ENCODE measurements at regions not wholly inside any gene's neighbourhood (a gene's known extent, or its start where the extent isn't known, plus 50 kb on each side); places are given as distances from the start of the nearest gene placed in this dataset.

DNA sequence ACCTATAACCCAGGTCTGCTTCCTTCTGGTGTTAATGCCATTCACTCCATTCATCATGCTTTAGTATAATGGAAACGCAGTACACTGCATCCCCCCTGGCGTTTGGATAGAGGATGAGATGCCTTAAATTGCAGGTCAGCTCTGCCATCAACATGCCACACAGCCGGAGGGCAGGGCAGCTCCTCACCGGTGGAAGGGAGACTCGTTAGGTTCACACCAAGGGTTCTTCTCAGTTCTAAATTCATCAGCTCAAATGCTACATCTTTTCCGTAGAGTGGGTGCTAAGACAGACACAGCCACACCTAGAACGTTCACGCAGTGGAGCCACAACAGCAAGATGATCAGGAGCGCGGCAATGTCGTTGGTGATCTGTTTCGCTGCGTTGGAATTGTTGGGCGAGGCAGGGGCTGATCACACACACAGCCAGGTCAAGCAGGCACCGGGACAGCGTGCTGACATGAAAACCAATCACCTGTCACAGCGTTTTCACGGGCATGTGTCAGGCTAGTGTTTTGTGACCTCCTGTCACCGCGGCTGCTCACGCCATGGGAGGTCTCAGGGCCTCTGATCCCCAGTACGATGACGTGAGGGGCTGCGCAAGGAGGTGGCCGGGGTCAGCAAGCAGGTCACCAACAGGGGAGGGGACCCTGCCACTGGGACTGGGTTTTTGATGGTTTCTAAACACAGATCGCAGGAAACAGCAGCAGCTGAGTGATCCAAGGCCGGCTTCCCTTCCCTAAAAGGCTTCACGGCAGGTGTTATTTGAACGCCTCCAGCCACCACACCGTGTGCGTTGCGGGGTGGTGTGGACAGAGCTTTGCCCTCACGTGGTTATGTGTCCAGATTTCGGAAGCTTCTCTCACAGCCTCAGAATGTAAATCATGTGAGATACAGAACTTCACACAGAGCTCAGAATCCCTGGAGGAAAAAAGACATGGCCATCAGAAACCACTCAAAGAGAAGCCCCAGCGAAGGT lies 94.3 kb upstream of the IRS2 start:
- DNase-seq = no peak

DNA sequence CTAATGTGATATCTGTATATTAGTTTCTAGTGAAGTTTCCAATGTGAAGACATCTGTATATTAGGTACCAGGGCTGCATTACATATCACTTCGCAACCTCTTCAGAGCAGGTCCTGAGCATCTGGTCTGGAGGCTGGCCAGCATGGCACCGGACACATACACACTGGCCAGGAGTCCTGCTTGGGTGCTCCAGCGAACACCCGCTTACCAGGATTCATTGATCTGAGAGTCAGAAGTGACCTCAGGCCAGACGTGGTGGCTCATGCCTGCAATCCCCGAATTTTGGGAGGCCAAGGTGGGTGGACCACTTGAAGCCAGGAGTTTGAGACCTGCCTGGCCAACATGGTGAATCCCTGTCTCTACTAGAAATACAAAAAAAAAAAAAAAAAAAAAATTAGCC lies 93.0 kb upstream of the IRS2 start:
- DNase-seq = no peak

DNA sequence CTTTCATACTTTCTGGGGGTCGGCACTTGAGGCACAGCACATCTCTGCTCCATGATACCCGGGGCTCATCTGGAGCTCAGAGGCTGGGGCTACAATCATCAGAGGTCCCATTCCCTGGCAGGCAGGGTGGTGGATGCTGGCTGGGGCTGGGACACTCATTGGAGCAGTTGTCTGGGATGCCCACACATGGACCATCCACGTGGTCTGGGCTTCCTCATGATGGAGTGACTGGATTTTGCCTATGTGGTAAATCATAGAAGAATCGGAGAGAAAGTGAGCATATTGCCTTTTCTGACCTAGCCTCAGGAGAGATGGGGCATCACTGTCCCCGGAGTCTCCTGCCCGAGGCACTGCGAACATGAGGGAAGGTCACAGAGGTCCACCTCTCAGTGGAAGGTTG lies 91.4 kb upstream of the IRS2 start:
- DNase-seq = no peak

DNA sequence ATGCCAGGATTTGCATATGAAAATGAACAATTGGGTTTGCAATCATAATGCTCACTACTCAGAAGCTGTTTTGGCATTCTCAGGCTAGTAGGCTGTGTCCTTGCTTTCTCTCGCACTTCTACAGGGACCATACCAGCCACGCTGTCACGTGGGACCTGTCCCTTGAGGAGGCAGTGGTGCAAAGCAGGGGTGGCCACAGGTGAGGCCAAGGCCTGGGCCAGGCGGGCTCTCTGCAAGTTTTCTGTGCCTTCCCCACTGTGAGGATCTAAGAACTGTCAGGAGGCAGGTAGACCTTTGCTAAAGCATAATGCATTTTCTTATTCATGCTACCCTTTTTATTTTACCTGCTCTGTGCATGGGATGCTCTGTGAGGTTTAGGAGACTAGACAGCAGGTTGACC lies 89.4 kb upstream of the IRS2 start:
- DNase-seq = no peak

DNA sequence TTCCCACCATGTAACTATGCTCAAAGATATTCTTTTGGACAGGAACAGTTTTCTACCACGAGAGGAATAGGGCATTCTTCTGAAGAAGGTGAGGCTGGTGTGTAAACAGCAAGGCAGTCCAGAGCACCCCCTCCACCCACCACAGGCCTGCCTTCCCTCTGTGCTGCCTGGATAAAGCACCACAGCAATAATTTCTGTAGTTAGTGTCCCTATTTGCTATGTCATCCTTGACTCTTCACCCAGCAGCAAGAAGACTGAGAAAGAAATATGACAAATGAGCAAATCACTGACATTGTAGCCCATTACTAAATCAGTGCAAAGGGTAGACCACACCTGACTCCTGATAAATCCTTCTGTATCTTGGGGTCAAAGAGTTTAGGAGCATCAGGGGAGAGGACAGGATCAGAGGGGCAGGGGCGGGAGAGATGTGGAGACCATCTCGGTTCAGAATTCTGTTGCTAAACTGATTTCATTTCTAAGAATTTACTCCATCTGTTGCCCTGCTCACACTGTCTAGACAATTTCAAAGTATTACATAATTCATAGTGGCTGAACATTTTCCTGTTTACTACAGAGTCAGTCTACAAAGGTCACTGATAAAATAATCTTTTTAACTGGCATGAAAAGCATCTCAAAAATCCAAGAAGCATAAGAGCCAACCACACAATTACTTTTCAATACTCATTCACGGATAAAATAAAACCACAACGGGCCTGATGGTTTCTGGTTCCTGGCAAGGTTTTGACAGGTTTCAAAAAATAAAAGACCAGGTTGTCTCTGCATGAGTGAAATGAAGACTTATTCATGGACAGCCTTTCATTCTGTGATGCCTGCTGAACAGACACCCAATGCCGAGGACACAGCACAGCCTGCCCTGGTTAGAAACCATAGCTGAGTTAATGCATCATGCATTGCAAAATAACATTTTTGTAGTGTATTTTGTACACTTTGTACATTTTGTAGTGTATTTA lies 88.4 kb upstream of the IRS2 start:
- DNase-seq = no peak

DNA sequence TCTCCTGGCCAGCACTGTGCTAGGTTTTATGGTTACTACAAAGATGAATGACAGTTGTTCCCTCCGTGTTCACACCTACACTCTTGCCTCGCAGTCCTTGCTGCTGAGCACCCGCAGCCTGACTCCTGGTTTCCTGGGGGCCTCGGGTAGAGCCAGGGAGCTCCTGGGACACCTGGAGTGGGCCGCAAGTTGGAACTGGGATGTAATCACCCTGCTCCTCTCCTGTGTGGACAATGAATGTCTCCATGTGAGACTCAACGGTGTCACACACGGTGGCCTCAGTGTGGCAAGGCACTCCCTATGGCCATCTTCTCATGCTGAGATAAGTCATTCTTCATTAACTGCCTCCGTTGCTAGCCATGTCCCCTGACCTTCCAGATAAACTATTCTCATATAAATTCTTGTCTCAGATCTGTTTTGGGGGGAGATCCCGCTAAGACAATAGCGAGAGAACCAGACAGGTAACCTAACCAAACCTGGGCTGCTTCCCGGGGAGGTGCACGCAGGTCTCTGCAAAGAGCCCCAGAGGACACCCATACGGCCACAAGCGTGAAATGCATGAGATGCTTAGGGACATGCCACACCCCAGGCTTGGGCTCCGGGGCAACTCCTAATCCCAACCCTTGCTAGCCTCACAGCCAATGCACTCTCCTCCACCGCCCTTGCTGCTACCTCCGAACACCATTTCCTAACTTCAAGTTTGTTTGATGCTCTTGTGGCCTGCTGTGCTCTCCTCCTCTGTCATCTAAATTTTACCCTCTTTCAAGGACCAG lies 87.2 kb upstream of the IRS2 start:
- no peak for DNase-seq

DNA sequence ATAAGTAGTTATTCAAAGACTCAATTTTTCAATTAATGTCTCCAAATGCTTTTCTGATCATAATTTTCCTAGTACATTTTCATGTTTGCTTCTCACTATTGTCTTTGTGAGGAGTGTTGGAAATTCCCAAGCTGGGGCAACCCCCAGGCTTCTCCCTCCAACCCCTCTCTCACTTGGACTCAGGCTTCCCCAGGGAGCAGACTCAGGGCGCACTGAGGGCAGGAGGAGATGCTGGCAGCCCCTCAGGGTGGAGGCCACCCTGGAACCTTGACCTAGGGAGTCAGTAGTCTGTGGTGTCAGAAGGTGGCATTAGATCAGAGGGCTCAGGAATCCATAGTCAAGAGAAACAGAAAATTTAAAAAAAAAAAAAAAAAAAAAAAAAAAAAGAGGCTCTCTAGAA lies 86.5 kb upstream of the IRS2 start:
- DNase-seq = no peak

DNA sequence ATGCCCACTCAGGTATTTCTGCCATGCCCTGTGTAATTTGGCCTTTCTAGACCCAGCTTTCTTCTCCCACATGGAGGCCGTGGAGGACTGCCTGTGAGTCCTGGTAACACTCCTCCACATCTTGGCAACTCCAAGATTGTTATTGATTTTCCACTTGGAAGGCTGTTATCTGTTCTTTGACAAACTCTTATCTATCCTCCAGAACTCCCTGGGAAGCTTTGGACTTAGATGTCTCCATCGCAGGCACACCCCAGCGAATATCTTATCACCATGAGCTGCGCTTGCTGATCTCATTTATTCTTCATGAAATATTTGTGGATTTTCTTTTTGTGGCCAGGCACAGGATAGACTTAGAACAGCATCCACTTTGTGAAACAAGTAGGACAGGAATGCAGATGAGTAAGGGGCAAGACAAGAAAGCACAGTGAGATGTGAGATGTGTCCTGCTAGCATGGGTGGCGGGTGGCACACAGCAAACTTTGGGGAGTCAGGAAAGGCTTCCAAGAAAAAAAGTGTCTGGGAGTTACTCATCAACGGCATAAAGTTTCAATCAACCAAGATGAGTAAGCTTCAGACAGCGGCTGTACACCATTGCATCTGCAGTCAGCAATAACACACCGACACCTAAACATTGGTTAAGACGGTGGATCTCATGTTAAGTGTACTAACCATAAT lies 84.5 kb upstream of the IRS2 start:
- DNase-seq = no peak

DNA sequence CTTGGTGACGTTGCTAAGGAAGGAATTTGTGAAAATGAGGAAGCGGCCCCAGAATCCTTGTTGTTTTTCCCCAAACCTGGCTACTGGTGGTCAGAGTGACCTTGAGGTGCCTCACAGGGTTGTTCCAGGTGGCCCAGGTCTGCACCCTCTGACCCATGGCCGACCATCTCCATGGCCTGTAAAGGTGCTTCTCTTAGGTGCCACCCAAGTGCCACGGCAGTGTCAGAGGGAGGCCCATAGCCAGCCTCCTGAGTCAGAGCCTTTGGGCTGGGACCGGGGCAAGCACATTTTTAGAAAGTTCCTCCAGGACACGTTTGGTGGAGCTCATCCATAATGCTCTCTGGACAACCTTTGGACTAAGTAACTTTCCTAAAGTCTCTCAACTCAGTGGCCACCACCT lies 83.9 kb upstream of the IRS2 start:
- DNase-seq = no peak

DNA sequence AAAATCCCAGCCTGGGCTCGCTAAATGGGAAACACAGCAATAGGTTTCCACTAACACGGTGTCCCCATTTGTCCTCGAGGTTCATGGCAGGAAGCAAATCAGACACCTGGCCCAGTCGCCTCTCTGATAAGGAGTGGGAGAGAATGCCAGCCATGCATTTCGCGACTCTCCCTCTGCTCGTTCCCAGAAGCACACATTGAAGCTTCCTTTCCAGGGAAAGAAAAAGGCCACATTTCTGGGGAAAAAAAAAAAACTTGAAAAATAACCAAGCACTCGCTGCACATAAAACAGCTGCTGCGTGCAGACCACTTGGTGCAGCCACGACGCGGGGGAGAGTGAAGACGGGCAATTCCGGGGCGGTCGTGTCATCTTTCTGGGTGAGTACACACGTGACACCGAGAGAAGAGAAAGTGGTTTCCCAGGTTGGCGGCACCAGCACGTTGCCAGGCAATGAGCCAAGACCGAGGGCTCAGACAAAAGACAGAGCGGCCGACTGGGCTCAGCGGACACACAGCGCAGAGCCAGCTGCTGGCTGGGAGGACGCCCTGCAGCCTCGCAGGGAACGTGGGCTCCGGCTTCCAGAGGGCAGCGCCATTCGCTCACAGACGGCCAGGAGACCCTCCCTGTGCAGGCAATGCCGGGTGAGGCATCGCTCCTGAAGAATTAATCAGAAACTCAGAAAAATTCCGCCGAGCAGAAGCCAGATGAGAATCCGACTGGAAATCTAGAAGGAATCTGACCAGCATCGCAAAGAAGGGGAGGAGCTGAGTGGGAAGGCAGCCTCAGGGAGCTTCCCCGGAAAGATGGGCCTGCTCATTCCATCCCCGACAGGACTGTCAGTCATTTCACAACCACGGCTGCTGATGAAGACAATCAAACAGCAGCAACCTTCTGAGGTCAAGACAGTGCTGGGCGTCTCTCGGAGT lies 83.2 kb upstream of the IRS2 start:
- DNase-seq = peak in 1 of 2 donors; percentile 37

DNA sequence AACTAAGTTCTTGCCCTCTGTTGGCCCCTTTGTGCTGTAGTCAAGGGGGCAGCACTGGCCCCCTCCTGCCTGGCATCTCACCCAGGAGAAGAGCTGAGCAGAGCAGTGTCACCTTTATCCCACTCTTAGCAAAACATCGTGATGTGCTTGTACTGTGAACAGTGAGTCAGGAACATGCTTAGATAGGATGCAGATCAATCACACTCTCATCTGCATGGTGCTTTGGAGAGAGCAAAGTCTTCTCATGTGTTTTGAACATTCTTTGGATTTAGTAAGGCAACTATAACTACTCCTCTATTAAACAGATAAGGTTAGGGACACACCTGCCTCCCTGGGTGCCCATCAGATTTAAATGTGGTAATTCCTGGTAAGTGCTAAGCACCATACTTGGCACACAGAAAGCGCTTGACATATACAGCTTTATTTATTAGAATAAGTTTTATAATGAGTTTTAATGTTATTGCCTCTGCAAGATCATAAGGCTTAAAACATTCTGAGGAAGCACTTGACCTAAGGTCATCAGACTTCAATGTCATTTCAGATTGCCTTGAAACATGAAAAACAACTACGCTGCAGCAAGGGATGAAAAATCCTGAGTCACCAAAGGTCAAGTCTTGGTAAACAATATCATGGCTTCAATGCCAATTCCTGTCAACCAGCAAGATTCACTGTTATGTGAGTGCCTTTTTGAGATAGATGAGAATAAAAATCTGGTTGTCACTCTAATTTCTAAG lies 82.4 kb upstream of the IRS2 start:
- DNase-seq = no peak

DNA sequence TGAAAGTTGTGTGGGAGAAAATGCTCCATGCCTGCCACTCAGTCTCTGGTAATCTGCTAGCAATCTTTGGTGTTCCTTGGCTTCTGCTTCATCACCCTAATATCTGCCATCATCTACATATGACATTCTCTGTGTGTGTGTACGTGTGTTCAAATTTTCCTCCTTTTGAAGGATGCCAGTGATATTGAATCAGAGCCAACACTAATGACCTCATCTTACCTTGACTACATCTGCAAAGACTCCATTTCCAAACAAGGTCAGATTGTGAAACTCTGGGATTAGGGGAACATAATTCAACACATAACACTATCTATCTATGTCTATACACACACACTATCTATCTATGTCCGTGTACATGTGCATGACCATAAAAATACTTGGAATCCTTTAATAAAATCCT lies 81.4 kb upstream of the IRS2 start:
- DNase-seq = no peak

DNA sequence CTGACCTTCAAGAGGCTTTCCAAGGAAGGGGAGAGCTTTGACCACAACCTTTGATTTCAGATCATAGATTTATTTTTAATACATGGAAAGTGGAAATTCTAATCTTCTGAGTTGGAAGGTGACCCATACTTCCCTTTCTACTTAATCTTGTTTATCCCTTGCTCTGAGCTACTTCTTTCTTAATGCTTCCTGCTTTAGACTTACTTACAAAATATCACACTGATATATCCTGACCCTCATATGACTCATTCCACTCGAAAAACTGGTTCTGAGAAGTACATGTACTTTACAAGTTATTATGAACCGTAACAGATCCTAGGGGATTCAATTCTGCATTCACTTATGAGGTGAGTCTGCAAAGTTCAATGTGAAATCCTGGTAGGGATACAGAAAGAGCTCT lies 76.2 kb upstream of the IRS2 start:
- no peak for DNase-seq

DNA sequence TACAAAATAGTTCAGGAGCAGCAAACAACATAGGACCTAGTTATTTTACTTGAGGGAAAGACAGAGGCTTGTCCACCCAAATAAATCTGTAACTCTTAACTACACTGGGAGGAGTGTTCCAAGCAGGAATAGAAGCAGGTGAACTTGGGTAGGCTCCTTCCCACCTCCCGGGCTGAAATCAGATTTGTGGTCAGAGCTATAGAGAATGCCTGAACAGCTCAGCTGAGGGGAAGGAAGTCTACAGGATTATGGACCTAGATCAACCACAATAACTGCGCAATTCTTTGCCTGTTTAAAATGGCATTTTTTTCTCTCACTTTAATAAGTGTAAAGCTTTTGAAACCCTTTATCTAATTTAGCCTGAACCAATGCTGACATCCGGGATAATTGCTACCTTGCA lies 73.5 kb upstream of the IRS2 start:
- no peak for DNase-seq

DNA sequence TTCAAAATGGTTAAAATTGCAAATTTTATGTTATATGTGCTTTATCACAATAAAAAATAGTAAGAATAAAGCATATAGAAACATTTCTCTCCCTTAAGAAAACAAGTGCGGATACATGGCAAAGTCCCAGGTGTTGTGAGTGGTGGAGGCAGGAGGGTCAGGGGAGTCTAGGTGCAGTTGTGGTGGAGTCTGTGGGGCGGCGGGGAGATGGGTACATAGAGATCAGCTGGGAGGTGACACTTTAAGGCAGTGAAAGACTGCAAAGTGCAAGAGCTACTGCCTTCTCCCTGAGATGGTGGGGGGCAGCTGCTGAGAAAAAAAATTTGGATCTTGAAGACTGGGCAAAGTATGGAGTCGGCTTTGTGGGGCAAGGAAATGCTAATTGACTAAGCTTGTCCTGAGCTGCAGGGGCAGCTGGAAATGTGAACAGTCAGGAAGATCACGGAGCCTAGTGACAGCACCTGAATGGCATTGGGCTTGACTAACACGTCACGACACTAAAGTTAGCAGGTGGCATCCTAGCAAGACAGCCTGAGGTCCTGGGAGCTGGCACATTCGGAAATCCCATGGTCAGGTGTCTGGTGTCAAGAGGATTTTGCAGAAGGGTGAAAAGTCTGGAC lies 72.9 kb upstream of the IRS2 start:
- DNase-seq = no peak

DNA sequence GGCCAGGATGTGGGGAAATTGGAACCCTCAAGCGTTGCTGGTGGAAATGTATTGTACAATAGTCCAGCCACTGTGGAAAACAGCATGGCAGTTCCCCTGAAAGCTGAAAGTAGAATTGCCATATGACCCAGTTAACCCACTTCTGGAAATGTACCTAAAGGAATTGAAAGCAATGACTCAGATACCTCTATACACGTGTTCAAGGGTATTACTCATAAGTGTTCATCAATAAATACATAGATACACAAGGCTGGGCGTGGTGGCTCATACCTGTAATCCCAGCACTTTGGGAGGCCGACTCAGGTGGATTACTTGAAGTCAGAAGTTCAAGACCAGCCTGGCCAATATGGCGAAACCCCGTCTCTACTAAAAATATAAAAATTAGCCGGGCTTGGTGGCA lies 71.9 kb upstream of the IRS2 start:
- no peak for DNase-seq

DNA sequence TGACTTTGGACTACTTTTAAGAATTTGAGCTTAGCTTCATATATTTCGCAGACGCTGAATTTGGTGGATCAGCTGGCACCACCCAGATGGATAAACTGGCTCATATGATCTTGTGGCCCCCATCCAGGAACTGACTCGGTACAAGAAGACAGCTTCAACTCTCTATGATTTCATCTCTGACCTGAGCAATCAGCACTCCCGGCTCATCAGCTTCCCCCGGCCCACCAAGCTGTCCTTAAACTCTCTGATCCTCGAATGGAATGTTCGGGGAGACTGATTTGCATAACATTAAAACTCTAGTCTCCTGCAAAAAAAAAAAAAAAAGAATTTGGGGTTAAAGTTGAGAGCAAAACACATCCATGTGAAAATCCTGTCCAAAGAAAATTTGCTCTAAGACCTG lies 71.4 kb upstream of the IRS2 start:
- DNase-seq = no peak

DNA sequence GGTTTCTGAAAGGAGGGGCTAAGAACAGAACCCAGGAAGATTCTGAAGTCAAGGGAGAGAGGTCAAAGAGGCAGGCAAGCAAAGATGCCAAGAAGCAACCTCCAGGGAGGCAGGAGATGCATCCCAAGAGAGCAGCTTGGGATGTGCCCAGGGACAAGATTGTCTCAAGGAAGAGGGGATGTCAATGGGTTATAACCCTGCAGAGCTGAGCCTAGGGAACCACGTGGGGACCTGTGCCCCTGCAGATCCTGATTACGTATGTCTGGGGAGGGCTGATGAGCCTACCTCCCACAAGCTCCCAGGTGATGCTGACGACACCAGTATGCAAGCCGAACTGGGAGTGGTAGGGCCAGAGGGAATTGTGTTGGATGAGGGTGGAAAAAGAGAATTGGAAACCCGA lies 70.9 kb upstream of the IRS2 start:
- DNase-seq = no peak

DNA sequence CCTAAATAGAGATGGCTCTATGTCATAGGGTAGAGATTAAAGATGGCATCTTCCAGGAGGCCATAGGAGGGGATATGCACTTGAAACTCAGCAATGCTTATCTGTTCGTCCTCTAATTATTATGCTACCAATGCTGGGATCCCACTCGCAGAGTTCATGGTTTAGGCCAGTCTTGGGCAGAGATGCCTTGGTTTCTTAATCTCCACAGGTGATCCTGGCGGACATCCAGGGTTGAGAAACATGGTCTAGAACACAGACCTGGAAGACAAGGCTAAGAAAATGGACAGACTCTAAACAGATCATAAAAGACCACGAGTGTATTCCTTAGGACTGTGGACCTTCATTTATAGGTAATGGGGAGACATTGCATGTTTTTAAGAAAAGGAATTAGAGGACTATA lies 70.0 kb upstream of the IRS2 start:
- DNase-seq = no peak

DNA sequence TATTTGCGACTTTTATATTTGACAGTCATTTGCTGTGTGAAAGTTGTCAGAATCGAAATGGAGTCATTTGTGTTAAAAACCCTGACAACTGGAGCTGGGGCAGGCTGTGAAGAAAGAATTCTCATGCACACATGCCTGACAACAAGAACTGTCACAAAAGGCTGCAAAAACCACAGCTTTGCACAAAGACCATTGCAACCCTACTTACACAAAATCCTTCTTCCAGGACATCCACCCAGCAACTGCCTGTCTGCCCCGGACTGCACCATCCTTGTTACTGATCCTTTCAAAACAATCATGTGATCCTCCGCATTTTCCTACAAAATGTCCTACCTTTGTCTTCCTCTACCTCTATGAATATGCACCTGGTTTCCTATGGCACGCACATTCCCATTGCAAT lies 66.8 kb upstream of the IRS2 start:
- DNase-seq = no peak
